Skeletal muscle cell (primary cell): ENCODE measurements at regions not wholly inside any gene's neighbourhood (a gene's known extent, or its start where the extent isn't known, plus 50 kb on each side); places are given as distances from the start of the nearest gene placed in this dataset.

Source experiments
- DNase-seq: peaks from one replicate; pipeline ENCODE4 v3.0.0-alpha.2; 2010; ENCODE audit warnings: low read depth
- H3K4me3 ChIP-seq: 2 replicates; pipeline ENCODE4 v1.5.1; 2011; ENCODE audit warnings: low read depth, mild to moderate bottlenecking, control low read depth, low read length, moderate library complexity

DNA sequence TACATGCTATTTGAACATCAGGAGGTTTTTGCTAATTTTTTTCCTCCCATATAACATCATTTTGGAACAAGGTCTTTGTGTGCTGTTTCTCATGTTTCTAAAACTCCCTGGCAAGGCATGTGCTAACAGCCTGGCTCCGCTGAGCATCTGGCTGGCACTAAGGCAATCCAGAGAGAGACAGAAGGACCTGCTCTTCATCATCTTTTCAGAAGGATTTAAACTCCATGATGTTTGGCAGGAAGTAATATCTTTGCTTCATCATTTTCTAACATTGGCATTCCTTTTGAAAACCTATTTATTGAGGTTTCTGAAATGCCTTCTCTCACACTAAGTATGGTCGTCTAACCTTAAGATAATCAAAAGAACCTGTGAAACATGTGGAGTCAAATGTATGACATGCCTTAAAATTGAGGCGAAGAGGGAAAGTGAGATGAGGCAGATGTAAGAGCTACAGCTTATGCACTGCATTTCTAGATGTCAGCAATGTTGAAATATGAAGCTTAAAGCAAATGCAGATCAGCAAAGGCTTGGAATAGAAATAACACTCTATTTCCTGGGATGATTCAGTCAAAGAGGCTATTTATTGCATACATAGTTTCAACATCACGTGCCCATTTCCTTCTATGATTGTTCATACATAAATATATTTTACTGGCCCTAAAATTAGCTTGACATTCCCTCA, 592.0 kb downstream of the ZNF385D start:
- DNase-seq, result peak; percentile 30
- no peak overlapping the region for H3K4me3 ChIP-seq

DNA sequence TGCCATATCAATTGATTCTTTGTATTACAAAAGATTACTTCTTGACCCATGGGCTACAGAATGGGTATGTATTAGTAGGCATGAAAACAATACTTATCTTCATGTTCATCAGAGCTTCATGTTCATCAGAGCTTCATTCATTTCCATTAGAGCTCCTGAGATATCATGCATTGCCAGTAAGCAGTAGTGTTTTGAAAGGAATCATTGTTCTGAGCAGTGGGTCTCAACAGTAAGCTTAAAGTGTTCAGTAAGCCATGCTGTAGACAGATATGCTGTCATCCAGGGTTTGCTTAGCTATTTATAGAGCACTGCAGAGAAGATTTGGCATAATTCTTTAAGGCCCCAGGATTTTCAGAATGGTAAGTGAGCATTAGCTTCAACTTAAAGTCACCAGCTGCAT, 596.1 kb downstream of the ZNF385D start:
- H3K4me3 ChIP-seq, result no peak overlapping the region
- DNase-seq, result no peak

DNA sequence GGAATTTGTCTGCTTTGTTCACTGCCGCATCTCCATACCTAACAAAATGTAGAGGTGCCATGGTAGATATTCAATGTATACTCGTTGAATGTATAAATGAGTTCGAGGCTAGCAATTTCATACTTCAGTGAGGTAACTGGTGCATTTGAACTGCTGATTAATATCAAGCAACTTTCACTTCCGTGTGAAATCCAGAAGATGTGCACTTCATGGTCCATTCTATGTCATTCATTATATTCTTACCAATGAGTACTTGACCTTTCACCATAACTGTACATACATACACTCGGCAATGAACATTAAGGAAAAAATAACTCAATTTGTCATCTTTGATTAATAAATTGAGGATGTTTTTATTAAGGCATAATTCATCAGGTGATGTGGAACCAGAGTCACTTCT, 598.5 kb downstream of the ZNF385D start:
- DNase-seq, result no peak
- H3K4me3 ChIP-seq, result no peak overlapping the region

DNA sequence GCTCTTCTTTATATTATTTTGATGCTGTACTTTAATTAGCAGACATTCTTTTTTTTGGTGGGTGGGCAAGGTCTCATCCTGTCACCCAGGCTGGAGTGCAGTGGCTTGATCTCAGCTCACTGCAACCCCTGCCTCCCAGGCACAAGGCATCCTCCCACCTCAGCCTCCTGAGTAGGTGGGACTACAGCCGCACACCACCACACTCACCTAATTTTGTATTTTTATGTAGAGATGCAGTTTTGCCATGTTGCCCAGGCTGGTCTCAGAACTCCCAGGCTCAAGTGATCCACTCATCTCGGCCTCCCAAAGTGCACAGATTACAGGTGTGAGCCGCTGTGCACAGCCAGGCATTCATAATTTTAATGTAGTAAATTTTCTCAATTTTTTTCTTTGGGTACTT, 608.1 kb downstream of the ZNF385D start:
- no peak overlapping the region for H3K4me3 ChIP-seq
- no peak for DNase-seq

DNA sequence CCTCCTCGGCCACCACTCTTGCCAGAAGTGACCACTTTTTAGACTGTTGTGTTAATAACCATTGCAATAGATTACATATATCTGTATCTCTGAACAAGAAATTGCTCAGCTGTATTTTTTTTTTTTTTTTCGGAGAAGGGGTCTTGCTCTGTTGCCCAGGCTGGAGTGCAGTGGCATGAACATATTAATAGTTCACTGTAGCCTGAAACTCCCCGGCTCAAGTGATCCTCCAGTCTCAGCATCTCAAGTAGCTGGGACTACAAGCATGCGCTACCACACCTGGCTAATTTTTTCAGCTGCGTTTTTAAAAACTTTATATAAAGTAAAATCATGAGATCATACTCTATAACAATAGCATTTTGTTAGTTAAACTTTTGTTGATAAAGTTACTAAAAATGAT, 609.0 kb downstream of the ZNF385D start:
- no peak overlapping the region for H3K4me3 ChIP-seq
- no peak for DNase-seq

DNA sequence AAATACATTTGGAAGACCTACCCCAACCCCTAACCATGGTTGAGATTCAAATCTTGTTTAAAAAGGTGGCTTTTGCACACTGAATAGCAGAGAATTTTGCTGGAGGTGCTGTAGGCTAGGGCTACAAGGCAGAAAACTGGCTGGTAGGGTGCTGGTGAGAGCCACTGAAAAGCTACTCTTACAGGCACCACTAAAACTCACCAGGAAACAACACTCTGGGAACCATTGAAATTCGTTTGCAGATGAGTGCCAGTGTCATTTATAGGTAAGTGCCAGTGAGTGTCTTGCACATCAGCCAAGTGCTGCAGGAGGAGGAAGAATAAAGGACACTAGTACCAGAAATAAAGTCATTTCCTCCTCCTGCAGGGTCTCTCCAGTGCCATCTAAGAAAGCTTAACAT, 610.2 kb downstream of the ZNF385D start:
- H3K4me3 ChIP-seq, result no peak overlapping the region

DNA sequence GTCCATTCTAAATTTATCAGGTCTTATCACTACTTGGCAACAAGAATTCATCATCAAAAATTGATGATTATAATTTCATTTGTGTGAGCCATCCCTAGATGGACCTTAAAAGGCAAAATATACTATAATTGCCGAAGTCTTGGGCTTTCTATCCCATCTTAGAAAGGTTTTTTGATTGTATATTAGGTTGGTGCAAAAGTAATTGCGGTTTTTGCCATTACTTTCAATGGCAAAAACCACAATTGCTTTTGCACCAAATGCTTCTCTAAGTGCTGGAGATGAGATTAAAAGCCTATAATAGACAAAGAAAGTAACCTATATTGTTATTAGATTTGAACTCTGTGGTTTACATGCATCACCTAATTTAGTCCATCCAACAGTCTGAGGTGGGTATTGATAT, 612.9 kb downstream of the ZNF385D start:
- no peak overlapping the region for H3K4me3 ChIP-seq
- DNase-seq, result no peak

More for the DNA sequence above, 610.2 kb downstream of the ZNF385D start:
- DNase-seq, result no peak

DNA sequence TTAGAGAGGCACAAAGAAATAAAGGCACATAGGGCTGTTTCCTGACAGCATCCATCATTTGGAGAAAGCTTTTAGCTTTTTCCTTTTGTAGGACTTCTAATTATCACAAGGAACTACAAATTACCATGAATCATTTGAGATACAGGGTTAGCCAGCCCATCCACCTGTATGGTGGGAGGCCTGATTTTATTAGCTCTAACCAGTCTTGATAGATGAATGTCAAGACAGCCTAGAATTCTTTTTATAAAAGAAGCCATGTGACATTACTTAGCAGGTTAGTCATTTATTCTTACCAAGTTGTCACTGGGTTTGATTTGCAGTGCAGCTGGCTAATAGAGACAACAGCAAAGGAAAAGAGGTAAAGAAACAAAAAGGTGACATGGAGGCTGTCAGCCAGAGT, 618.1 kb downstream of the ZNF385D start:
- H3K4me3 ChIP-seq, result no peak overlapping the region
- DNase-seq, result no peak

DNA sequence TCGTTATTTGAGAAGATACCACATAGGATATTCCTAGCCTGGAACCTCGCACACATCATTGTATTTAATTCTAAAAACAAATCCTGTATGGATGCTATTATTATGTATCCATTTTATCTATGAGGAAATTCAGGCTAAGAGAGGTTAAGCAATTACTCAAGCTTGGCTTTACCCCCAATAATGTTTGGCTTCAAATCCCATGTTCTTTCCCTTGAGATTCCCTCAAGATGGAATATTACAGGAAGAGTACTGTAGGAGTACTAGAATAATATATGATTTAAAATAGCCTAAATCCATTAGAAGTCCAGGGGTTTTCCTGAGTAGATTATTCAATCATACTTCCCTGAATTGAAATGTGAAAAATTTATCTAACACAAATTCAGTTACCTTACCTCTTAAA, 630.2 kb downstream of the ZNF385D start:
- no peak overlapping the region for H3K4me3 ChIP-seq
- DNase-seq, result no peak

DNA sequence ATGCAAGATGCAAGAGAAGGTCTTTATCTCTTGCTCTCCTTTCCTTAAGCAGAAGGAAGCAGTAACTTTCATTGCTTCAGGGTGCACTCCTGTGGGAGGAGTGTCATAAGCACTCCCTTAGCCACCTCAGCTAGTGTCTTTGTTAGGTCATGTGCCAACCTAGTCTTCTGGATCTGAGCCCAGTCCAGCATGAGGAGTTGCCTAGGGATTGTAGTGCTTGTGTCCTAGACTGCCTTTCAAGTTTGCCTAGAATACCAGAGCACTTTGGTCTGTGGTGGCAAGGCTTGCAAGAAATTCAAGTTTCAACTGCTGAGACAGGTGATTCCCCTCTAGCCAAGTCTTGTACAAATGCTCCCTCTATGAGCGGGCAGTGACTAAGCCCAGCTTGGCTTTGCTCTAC, 633.6 kb downstream of the ZNF385D start:
- no peak for DNase-seq
- H3K4me3 ChIP-seq, result no peak overlapping the region

DNA sequence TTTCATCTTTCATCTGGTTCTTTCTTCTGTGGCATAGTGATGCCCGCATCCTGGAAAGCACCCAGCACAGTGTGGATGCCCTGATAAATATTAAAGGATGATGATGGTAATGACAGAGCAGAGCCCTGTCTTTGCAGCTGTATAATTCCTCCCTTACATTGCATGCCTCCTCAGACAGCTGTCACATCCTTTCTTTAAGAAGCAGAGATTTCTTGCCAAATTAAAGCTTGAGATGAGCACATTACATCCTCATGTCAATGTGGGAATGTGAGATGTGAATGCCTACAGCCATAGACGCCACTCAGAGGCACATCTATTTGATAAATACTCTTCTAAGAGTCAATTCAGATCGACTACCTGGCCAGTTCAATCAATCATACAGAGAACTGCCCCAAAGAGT, 642.0 kb downstream of the ZNF385D start:
- DNase-seq, result no peak

DNA sequence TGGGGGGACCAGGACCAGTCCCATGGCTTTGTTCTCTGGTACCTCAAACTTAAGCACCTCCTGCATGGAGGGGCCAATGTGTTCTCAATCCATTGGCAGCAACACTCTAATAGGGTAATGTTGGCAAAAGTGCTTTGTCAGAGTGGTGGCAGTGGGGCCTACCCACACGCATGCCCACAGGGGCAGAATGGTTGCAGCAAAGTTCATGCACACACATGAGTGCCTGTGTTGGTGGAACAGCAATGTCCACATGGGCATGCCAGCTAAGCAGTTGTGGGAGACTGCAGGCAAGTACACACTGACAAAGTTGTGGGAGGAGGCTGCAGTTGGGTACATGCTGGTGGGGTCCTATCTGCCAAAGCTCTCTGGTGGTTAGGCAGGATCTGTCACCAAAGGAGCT, 645.2 kb downstream of the ZNF385D start:
- H3K4me3 ChIP-seq, result no peak overlapping the region
- no peak for DNase-seq

More for the DNA sequence above, 642.0 kb downstream of the ZNF385D start:
- H3K4me3 ChIP-seq, result no peak overlapping the region

DNA sequence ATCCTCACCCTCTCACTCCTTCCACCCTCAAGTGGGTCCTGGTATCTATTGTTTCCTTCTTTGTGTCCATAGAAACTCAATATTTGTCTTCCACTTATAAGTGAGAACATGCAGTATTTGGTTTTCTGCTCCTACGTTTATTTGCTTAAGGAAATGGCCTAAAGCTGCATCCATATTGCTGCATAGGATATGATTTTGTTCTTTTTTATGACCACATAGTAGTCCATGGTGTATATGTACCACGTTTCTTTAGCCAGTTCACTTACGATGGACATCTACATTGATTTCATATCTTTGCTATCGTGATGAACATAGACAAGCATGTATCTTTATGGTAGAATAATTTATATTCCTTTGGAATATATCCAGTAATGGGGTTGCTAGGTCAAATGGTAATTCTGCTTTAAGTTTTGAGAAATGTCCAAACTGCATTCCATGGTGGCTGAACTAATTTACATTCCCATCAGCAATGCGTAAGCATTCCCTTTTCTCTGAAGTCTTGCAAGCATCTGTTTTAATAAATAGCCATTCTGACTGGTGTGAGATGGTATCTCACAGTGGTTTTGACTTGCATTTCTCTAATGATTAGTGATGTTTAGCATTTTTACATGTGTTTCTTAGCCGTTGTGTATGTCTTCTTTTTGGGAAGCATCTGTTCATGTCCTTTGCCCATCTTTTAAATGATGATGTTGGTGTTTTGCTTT, 650.2 kb downstream of the ZNF385D start:
- no peak overlapping the region for H3K4me3 ChIP-seq
- no peak for DNase-seq

DNA sequence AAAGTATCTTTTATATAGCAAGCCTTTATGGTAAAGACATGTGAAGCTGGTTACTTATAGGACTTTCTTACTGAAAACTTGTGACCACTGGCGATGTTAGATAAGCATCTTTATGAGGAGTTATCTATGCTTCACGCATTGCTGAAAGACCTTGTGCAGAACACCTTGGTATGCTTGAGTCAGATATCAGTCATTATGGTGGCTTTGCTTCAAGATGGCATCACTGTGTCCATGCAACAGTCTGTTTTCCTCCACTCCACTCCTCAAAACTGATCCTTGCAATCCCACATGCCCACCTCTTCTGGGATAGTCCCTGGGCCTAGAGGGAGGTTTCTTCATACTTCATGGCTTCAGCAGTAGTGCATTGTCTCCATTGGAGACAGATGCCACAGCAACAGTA, 656.3 kb downstream of the ZNF385D start:
- DNase-seq, result no peak
- H3K4me3 ChIP-seq, result no peak overlapping the region

DNA sequence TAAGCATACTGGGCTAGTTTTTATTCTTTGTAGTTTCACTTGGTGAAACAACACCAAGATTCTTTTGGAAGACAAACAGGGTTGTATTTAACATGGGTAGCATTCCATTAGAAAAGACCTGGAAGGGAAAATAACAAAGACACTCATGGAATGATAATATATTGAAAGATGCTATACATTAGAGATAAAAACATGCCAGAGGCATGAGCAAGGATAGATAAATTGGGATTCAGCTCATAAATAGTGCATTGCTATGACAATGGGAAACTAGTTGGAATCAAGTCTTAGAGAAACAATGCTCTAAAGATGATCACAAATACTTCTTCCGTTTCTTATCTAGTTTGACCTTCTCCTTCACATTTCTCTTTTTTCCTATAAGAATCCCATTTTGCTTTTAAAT, 677.4 kb downstream of the ZNF385D start:
- no peak for DNase-seq
- no peak overlapping the region for H3K4me3 ChIP-seq

DNA sequence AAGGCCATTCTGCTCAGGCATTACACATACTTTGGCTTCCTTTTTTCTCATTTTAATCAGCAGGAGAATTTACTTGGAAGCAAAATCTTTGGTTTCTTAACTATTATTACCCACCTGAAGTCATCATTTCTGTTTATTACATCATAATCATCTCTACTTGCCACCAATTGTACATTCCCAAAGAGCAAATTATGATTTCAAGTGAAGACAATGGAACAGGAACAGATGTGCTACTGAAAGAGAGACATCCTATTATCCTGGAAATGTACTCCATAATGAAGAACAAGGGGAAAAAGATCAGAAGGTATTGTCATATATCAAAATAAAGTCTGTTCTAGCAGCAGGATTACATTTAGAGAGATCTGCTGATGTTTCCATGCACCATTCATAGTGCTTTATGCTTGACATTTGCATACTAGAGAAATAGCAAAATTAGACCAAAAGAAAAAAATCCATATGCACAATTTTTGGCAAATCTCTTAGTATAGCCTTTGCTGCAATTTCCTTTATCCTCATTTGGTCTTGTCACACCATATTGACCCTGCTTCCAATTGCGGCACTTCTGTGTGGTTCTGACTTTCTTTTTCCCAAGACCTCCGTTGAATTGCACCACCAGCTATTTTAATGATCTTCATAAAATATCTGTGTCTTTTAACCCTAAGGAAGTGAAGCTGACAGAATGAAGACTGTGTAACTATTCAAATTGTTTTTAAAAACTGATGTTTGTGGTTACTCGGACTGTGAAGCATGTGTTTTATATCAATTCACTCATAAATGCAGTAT, 683.8 kb downstream of the ZNF385D start:
- no peak overlapping the region for H3K4me3 ChIP-seq

DNA sequence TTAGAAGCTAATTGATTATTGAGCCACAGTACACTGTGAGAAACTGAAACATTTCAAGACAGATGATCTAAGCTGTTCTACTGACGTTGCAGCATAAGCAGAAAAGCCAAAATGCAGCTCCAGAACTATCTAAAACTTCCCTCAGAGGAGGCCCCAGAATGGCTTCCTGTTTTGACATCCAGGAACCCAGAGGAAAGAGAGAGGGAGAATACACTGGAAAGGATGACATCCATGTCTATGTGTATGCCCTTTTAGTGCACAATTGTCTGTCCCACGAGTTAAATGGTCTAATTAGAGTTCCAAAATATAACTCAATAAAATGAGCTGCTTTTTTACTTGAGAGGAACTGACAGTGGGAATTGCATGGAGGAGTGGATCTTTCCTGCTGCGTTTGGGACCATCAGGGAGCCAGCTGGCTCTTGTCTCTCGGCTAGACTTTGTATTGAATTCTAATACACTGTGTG, 688.1 kb downstream of the ZNF385D start:
- DNase-seq, result no peak
- no peak overlapping the region for H3K4me3 ChIP-seq

More for the DNA sequence above, 683.8 kb downstream of the ZNF385D start:
- no peak for DNase-seq

DNA sequence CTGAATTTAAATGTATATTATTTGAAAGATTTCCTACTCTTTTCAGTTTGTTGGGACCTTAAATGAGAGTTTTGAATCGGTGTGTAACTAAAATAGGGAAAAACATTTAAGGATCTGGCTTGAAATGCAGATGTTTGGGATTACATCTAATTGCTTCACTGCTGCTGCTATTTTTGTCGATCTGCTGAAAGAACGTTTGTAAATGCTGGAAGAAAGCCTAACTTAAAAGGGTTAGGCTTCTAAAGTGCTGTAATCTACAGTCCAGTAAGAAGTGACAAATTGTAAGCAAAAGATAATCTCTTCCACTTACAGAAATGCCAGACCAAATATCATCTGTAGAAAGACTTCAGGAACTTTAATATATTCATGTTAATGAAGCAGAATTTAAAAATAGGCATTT, 691.6 kb downstream of the ZNF385D start:
- H3K4me3 ChIP-seq, result no peak overlapping the region
- no peak for DNase-seq

DNA sequence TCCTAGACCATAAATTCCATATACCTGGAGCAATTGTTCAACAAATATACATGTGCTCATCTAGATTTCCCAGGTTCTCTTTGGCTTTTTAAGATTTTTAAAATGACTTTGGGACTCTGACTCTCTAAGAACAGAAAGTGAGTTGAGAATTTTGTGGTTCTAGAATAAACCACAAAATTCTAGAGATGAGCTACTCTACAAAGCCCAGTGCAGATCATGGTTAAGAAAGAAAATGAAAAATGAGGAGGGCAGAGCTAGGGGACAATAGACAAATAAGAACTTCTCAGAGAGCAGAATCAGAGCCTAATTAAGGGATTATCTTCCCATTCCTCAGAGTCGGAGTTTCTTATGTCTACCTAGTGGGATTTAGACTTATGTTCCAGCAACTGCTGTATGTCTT, 694.7 kb downstream of the ZNF385D start:
- DNase-seq, result no peak
- no peak overlapping the region for H3K4me3 ChIP-seq

DNA sequence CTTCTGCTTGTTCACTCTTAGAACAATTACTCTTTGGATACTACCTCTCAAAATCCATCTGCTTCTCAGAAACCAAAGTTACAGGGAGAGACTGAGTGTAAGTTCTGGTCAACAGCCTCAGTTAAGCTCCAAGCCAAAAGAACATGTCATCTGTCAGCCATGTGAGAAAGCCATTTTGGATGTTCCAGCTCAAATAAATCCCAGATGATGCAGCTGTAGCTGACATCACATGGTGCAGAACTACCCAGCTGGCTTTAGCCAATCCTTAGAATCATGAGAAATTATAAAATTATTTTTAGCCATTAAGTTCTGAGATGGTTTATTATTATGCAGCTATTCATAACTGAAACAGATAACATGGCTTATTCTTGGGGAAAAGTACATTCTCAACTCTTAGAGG, 696.0 kb downstream of the ZNF385D start:
- DNase-seq, result no peak
- no peak overlapping the region for H3K4me3 ChIP-seq
